GM12892 (cell line): ENCODE measurements at regions not wholly inside any gene's neighbourhood (a gene's known extent, or its start where the extent isn't known, plus 50 kb on each side); places are given as distances from the start of the nearest gene placed in this dataset.

Source experiments
- POLR2A ChIP-seq: IDR thresholded peaks from 2 replicates; pipeline ENCODE4 v1.6.1; 2011; ENCODE audit warnings: low read depth, low read length, control low read depth
- POLR2AphosphoS5 ChIP-seq: IDR thresholded peaks from 2 replicates; pipeline ENCODE4 v1.6.1; 2011; ENCODE audit warnings: low read depth, low read length, control low read depth

GRCh38 chr6:165999279-165999678 is 168.4 kb downstream of the TBXT start:
- TF ChIP-seq POLR2A (no peak), POLR2AphosphoS5 (no peak)
